ENCODE measurements at regions not wholly inside any gene's neighbourhood (a gene's known extent, or its start where the extent isn't known, plus 50 kb on each side); places are given as distances from the start of the nearest gene placed in this dataset.

GRCh38 chr15:46786590-46787285 lies 930.6 kb upstream of the SEMA6D start:
- Mint-ChIP-seq H3K27me3 (no peaks in the 10 kb centered on the region), H3K27ac (no peak overlapping the region), H3K9me3 (peaks cover 20% of the 10 kb centered on the region), H3K4me3 (no peak overlapping the region), H3K4me1 (no peaks in the 10 kb centered on the region), H3K36me3 (ENCODE audit: low read depth) (no peaks in the 10 kb centered on the region)
- DNase-seq = no peak
- no peak for ATAC-seq

- DNase-seq (no peak), ATAC-seq (no peak)
- Mint-ChIP-seq H3K36me3 (ENCODE audit: low read depth) (no peaks in the 10 kb centered on the region), H3K27me3 (no peaks in the 10 kb centered on the region), H3K27ac (no peak overlapping the region), H3K9me3 (peaks cover 17% of the 10 kb centered on the region), H3K4me3 (no peak overlapping the region), H3K4me1 (no peaks in the 10 kb centered on the region)
Measured at GRCh38 chr15:46795685-46796084, 921.6 kb upstream of the SEMA6D start.

DNA sequence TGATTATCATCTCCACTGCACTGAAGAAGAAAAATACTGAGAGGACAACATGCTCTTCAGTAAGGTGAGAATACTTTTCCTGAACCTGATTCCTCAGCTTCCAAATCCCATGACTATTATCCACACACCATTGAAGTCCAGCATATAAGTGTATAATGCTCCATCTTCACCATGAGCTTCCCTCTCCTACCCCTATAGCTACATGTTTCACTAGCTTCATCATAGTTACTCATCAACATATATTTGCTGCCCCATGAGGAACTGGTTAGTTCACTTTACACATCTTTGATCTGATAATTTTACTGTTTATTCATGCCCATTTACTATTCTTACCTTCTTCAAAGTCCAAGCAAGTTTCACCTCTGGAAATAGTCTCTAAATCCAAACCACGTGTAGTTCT lies 908.5 kb upstream of the SEMA6D start:
- no peak for DNase-seq
- Mint-ChIP-seq H3K27ac (no peak overlapping the region), H3K36me3 (ENCODE audit: low read depth) (no peaks in the 10 kb centered on the region), H3K4me3 (no peak overlapping the region), H3K27me3 (no peaks in the 10 kb centered on the region), H3K9me3 (peaks cover 19% of the 10 kb centered on the region), H3K4me1 (no peaks in the 10 kb centered on the region)
- no peak for ATAC-seq

GRCh38 chr15:46815240-46815639 lies 902.1 kb upstream of the SEMA6D start:
- DNase-seq (no peak), ATAC-seq (no peak)
- Mint-ChIP-seq H3K36me3 (ENCODE audit: low read depth) (no peaks in the 10 kb centered on the region), H3K4me1 (no peaks in the 10 kb centered on the region), H3K27me3 (no peaks in the 10 kb centered on the region), H3K27ac (no peak overlapping the region), H3K9me3 (peaks cover 19% of the 10 kb centered on the region), H3K4me3 (no peak overlapping the region)

- H3K9me3 Mint-ChIP-seq = peaks cover 15% of the 10 kb centered on the region
- no peaks in the 10 kb centered on the region for H3K4me1 Mint-ChIP-seq
- H3K4me3 Mint-ChIP-seq = no peak overlapping the region
- ATAC-seq (no peak), DNase-seq (no peak)
- H3K27me3 Mint-ChIP-seq = no peaks in the 10 kb centered on the region
- no peak overlapping the region for H3K27ac Mint-ChIP-seq
- H3K36me3 Mint-ChIP-seq (ENCODE audit: low read depth) = no peaks in the 10 kb centered on the region
Measured at GRCh38 chr15:46815765-46816164, 901.5 kb upstream of the SEMA6D start.

DNA sequence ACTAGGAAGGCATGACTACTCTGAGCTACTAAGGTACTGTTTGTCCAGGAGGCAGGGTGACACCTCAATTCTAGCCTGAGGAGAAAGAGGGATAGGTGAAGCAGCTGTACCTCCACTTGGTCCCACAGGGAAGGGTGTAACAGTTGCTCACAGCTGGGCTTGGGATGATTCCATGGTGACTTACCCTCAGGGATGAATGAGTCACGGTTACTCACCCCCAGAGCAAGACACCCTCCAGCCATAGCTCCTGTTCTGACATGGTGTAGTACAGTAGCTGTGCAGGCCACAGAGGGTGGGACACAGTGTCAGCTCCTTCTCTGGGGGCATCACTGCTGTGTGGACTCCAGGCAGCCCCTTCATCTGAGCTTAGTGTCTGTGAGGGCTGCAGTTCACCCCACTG lies 868.6 kb upstream of the SEMA6D start:
- H3K4me3 Mint-ChIP-seq = no peak overlapping the region
- ATAC-seq (no peak), DNase-seq (no peak)
- no peaks in the 10 kb centered on the region for H3K4me1 Mint-ChIP-seq
- peaks cover 4% of the 10 kb centered on the region for H3K9me3 Mint-ChIP-seq
- H3K27me3 Mint-ChIP-seq = no peaks in the 10 kb centered on the region
- no peak overlapping the region for H3K27ac Mint-ChIP-seq
- H3K36me3 Mint-ChIP-seq (ENCODE audit: low read depth) = no peaks in the 10 kb centered on the region

DNA sequence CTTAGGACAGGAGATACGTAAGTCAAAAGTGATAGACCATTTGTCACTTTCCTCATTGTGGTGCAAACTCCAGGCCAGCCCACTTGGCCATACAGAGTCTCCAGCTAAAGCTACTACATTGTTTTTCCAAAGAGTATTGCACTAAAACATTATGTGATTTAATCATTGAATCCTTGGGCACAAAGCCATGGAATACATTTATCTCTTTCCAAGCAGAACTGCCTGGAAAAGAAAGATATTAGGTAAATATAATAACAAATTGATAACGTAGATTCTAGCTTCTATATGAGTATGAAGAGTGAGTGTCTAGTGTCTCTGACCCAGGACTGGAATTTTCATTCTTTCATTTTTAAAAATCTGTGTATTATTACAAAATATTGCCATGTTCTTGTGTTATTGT lies 863.7 kb upstream of the SEMA6D start:
- Mint-ChIP-seq H3K9me3 (peaks cover 4% of the 10 kb centered on the region), H3K4me1 (no peaks in the 10 kb centered on the region), H3K27me3 (no peaks in the 10 kb centered on the region), H3K27ac (no peak overlapping the region), H3K36me3 (ENCODE audit: low read depth) (no peaks in the 10 kb centered on the region), H3K4me3 (no peak overlapping the region)
- no peak for DNase-seq
- no peak for ATAC-seq

DNA sequence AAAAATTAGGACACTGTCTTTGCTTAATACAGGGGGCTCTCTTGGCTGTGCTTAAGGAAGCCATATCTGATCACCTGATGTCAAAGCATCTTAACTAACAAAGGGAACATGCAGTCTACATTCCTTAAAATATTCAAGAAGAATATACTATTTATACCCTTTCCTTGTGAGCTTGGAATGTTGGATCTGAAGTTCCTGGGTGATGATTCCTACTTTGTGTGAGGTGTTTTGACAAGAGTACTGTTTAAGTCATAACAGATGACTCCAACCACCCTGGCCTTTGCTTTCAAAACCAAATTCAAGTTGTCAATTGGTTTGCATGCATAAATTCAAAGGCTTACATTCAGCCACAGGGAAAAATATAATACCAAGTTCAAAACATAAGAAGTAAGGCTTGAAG lies 862.7 kb upstream of the SEMA6D start:
- DNase-seq = no peak
- Mint-ChIP-seq H3K27me3 (no peaks in the 10 kb centered on the region), H3K9me3 (peaks cover 6% of the 10 kb centered on the region), H3K4me3 (no peak overlapping the region), H3K4me1 (no peaks in the 10 kb centered on the region), H3K36me3 (ENCODE audit: low read depth) (no peaks in the 10 kb centered on the region), H3K27ac (no peak overlapping the region)
- ATAC-seq = no peak

DNA sequence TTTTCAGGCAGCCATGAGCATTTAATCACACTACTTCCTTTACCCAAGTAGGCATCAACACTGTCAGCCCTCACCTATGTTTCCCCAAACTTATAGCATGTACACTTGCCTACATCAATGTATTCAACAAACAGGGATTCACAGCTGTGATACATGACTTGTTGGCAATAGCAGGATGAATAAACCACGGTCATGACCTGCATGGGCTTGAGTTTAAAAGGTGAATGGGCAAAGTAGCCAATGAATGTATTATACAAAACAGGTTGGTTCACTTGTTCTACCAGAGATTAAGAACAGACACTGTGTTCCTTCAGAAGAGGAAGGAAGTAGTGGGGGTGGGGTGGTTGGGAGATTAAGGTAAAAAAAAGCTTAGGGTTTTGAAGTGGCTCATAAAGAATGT lies 861.9 kb upstream of the SEMA6D start:
- Mint-ChIP-seq H3K4me1 (no peaks in the 10 kb centered on the region), H3K27ac (no peak overlapping the region), H3K9me3 (peaks cover 10% of the 10 kb centered on the region), H3K36me3 (ENCODE audit: low read depth) (no peaks in the 10 kb centered on the region), H3K27me3 (no peaks in the 10 kb centered on the region), H3K4me3 (no peak overlapping the region)
- ATAC-seq (no peak), DNase-seq (no peak)

DNA sequence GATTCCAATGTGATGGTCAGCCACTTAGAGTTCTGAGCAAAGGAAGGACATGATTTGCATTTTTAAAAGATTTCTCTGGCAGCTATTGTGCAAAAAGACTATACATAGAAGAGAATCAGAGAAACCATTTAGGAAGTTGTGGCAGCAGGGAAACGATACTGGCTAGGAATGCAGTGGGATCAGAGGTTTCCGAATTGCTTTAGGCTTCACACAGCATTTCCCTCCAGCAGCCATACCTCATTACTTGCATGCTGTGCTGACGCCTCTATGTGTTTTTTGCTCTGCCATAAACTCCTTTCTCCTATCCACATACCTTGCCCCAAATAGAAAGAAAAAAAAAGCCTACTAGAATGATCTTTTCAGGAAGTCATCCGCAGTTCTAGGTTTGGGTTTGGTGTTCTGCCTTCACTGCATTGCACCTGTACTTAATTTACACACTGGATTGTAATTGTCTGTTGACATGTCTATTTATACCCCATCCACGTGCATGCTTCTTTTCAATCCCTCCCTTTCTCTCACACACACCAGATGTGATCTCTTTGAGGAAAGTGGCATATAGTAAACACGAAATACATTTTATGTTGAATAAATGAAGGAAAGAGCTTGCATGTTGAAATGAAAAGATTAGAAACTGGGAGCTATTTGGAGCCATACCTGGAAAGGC lies 860.3 kb upstream of the SEMA6D start:
- Mint-ChIP-seq H3K9me3 (peaks cover 10% of the 10 kb centered on the region), H3K27ac (no peak overlapping the region), H3K4me3 (no peak overlapping the region), H3K27me3 (no peaks in the 10 kb centered on the region), H3K36me3 (ENCODE audit: low read depth) (no peaks in the 10 kb centered on the region), H3K4me1 (no peaks in the 10 kb centered on the region)
- ATAC-seq = no peak
- no peak for DNase-seq

DNA sequence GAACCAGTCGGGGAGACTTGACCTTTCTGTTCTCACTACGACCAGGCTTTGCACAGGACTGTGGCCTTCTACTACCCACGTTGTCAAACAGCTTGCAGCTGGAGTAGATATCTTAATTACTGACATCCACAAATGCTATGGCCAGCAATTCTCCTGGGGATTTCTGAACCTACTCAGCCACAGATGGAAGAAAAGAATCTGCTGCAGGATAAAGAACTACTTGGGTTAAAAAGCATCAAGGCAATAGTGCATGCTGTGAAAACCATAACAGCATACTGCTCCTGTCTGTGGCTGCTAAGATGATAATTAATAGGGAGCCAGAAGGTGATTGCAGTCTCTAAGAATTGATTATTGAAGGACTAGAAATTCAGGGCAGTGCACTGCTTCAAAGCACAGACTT lies 859.2 kb upstream of the SEMA6D start:
- H3K27ac Mint-ChIP-seq = no peak overlapping the region
- H3K4me1 Mint-ChIP-seq = no peaks in the 10 kb centered on the region
- no peak for DNase-seq
- H3K4me3 Mint-ChIP-seq = no peak overlapping the region
- no peaks in the 10 kb centered on the region for H3K36me3 Mint-ChIP-seq (ENCODE audit: low read depth)
- ATAC-seq = no peak
- no peaks in the 10 kb centered on the region for H3K27me3 Mint-ChIP-seq
- H3K9me3 Mint-ChIP-seq = peaks cover 10% of the 10 kb centered on the region

- H3K27me3 Mint-ChIP-seq = no peaks in the 10 kb centered on the region
- peaks cover 8% of the 10 kb centered on the region for H3K9me3 Mint-ChIP-seq
- no peak for DNase-seq
- ATAC-seq = no peak
- no peak overlapping the region for H3K4me3 Mint-ChIP-seq
- H3K27ac Mint-ChIP-seq = no peak overlapping the region
- H3K36me3 Mint-ChIP-seq (ENCODE audit: low read depth) = no peaks in the 10 kb centered on the region
- H3K4me1 Mint-ChIP-seq = no peaks in the 10 kb centered on the region
Measured at GRCh38 chr15:46861796-46862195, 855.5 kb upstream of the SEMA6D start.

DNA sequence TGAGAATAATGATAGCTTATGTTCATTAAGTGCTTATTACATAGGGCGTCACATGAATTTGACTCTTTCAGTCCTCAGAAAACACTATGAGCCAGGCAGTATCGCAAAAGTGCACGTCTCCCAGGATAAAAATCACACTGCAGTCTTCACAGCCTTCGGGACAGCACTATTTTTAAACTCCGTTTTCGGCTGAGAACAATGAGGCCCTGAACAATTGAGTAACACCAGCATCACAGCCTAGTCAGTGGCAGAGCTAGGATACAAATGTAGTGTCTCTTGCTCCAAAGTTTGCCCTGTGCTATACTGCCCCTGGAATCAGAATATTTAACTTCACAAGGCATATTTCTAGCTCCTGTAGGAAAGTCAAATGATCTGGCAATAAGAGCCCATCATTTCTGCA lies 852.1 kb upstream of the SEMA6D start:
- H3K9me3 Mint-ChIP-seq = peaks cover 9% of the 10 kb centered on the region
- no peak overlapping the region for H3K27ac Mint-ChIP-seq
- DNase-seq (no peak), ATAC-seq (no peak)
- no peaks in the 10 kb centered on the region for H3K27me3 Mint-ChIP-seq
- no peaks in the 10 kb centered on the region for H3K36me3 Mint-ChIP-seq (ENCODE audit: low read depth)
- H3K4me3 Mint-ChIP-seq = no peak overlapping the region
- H3K4me1 Mint-ChIP-seq = no peaks in the 10 kb centered on the region

DNA sequence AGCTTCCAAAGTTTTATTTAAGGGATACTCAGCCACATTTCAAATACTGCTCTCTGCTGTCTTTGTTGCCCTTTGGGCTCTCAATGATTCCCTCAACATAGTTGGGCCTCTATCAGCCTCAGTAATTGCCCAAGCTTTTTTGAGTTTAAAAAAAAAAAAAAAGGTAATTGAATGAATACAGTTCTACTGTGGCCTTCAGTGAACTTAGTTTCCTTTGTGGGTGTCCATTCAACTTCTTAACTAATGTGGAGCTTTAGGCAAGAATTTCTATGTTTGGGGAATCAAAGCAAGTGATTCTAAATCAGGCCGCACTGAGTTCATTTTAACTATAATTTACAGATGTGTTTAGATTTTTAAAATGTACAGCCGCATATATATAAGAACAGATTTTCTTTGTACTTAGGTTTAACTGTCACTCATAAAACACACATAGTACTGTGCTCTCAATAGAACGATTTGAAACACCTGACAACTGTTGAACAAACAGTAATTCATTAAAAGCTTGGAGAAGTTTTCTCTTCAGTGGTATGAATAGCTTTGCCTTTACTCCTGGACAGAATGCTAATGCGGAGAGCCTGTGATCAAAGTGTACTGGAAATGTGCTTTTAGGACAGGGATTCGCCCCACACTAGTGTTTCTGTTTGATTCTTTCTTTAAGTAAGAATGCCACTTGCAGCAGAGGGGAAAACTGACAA lies 844.9 kb upstream of the SEMA6D start:
- Mint-ChIP-seq H3K36me3 (ENCODE audit: low read depth) (no peaks in the 10 kb centered on the region), H3K9me3 (peaks cover 10% of the 10 kb centered on the region), H3K4me1 (no peaks in the 10 kb centered on the region), H3K27ac (no peak overlapping the region), H3K27me3 (no peaks in the 10 kb centered on the region), H3K4me3 (no peak overlapping the region)
- no peak for DNase-seq
- no peak for ATAC-seq

DNA sequence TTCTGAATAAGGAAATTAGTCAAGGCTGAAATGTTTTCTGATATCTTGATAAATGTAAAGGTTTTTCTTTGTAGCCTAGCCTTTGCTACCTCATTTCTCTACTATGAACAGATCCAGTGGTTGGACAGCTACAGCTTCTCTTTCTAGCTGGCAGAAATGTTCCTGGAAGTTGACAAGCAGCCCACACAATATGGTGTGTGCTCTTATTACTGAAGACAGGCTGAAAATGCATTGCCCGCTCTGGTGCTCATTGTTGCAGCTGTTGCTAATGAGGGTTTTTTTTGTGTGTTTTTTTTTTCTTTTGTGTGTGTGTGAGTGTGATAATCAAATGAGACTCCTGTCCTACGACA lies 844.3 kb upstream of the SEMA6D start:
- Mint-ChIP-seq H3K4me3 (no peak overlapping the region), H3K9me3 (peaks cover 10% of the 10 kb centered on the region), H3K27me3 (no peaks in the 10 kb centered on the region), H3K4me1 (no peaks in the 10 kb centered on the region), H3K36me3 (ENCODE audit: low read depth) (no peaks in the 10 kb centered on the region), H3K27ac (no peak overlapping the region)
- DNase-seq (no peak), ATAC-seq (no peak)

Data from activated naive CD8-positive, alpha-beta T cell treated with anti-CD3 and anti-CD28 coated beads, Interleukin-2, amount 50 U/mL, for 24 hours (primary cell).